NCI-H2227 (cell line): ENCODE measurements at regions not wholly inside any gene's neighbourhood (a gene's known extent, or its start where the extent isn't known, plus 50 kb on each side); places are given as distances from the start of the nearest gene placed in this dataset.
"Not testable (repeated sequence)": the region's sequence is repeated elsewhere in the genome, so short reads cannot be mapped to it uniquely, and the experiment has no call there.

Experiments used
- DNase-seq: peaks from one replicate; lab custom pipeline; 2025; ENCODE audit not compliant: unreplicated experiment; lab: John Stamatoyannopoulos, UW

DNA sequence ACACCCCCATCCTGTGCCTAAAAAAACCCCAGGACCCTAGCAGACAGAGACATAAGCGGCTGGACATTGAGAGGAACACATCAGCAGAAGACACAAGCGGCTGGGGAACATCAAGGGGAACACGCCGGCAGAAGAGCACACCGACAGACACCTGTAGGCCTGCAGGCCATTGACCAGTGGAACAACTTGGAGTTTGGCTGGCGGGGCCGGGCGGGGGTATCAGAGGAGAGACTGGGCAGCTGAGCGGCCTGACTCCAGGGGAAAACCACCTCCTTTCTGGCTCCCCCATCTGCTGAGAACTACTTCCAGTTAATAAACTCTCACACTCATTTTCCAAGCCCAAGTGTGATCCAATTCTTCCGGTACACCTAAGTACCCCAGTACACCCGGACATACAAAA is 264.7 kb upstream of the ISX start:
- no peak for DNase-seq

DNA sequence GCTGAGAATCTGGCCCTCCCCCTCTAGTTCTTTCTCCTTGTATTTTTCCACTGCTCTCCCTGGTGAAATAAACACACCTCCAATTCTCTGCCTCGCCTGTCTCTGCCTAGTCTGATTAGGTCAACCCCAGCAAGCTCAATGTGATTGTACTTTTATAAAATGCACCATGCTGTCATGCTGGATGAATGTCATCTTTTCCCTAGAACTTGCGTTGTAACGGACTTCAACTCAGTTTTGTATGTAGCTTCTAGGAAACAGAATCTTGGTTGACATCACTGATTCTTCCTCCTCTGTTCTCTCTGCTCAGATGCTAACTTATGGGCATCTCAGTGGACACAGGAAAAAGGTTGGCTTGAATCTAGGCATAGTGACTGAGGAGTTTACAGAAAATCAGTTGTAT is 261.9 kb upstream of the ISX start:
- DNase-seq = no peak

DNA sequence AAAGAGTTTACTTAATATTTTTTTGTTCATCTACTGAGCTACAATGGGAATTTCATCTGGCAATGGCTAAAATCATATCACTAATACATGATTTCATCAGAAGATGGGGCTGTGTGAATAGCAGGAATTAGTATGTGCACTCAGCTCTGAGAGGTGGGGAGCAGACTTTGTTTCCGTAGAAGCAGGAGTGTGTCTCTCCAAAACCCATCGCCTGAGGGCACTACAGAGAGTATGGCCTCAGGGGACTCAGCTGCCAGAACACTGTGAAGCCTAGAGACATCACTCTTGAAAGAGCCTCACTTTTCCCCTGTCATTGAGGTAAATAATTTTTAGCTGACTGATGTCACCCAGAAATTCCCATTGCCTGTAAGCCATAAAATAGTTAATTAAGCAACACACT is 261.4 kb upstream of the ISX start:
- no peak for DNase-seq

DNA sequence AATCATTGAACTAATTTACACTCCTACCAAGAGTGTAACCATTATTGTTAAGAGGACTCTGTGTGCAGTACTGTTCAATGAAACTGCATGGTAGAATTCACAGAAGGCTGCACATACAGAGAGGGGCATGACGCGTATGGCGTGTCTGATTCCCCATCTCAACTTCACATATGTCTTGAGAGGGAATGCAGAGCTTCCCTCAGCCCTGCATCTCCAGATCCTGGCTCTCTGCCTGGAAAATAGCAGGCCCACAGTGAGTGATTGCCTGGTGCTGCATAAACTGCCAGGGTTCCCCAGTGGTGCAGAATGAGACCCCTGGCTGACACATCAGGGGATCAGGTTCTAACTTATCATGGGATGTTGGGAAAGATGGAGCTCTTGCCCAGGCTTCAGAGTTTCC is 260.2 kb upstream of the ISX start:
- DNase-seq = no peak

DNA sequence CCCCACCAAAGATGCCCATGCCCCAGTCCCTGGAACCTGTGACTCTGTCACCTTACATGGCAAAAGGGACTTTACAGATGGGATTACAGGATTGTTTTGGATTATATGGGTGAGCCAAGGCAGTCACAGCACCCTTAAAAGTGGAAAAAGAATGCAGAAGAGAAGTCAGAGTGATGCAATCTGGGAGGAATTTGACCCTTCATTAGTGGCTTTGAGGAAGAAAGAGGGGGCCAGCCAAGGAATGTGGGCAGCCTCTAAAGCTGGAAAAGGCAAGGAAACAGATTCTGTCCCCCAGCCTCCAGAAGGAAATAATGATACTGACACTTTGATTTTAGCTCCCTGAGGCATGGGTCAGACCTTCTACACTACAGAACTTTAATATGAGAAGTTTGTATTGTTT is 257.3 kb upstream of the ISX start:
- DNase-seq = no peak

DNA sequence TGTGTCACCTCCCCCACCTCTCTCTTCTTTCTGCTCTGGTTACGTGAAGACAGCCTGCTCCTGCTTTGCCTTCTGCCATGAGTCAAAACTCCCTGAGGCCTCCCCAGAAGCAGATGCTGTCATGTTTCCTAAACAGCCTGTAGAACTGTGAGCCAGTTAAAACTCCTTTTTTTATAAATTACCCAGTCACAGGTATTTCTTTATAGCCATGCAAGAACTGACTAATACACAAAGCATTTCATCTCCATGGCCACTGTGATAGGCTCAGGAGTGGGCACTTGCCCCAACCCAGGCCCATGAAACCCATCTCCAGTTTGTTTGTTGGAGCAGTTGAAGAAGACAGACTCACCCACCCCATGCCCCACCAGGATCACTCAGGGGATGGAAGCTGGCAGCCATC is 253.3 kb upstream of the ISX start:
- no peak for DNase-seq

DNA sequence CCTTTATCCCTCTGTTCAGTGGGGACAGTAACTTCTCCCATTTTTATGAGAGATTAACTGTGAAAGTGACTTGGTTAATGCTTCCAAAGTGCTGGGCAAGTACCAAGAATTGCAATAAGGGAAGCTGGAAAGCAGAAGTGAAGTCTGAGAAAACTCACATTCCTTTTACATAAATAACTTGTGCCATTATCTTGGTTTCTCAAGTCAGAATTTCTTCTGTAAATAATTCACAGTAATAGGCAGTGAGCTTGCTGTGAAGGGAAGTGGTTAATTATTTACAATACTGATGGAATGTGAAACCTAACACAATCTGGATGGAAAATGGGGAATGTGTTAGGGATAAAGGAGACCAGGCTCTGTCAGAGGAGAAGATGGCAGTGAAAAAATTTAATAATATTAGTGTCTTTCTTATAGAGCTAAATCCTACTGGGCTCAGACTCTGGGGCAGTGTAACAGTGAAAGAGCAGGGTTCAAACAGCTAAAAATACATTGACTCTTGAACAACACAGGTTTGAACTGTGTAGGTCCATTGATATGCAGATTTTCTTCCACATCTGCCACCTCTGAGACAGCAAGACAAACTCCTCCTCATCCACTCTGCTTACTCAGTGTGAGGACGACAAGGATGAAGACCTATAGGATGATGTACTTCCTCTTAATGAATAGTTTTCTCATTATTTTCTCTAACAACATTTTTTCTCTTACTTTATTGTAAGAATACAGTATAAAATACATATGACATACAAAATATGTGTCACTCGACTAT is 251.5 kb upstream of the ISX start:
- DNase-seq = no peak

DNA sequence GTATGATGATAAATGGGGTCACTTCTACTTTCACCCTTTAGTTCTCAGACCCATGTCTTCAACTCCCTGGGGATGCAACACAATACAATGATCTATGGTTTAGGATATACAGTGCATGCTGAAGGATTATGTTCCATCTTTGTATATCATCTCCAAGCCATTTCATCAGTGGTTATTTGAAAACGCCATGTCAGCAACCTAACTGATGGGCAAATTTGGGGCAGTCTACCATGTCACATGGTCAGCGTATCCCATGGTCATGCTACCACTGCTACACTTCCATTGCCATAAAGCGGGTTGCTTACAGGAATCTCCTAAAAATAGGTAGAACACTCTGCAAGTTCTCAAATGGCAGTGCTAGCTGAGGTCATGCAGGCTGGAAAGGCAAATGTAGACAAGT is 236.5 kb upstream of the ISX start:
- no peak for DNase-seq

DNA sequence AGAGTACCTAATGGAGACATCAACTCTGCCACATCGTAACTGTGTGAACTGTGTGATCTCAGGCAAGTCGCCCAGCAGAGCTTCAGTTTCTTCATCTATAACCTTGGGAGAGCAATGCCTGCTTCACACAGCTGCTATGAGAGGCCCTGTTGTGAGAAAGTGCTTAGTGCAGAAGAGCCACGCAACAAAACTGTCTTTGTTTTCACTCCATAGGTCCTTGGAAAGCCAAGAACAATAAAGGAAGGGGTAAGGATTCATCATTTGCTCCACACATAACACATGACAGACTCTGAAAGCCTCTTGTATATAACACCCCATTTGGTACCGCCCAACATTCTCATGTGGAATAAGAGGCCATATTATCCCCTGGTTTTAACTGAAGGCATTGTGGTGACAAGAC is 231.9 kb upstream of the ISX start:
- DNase-seq = no peak

DNA sequence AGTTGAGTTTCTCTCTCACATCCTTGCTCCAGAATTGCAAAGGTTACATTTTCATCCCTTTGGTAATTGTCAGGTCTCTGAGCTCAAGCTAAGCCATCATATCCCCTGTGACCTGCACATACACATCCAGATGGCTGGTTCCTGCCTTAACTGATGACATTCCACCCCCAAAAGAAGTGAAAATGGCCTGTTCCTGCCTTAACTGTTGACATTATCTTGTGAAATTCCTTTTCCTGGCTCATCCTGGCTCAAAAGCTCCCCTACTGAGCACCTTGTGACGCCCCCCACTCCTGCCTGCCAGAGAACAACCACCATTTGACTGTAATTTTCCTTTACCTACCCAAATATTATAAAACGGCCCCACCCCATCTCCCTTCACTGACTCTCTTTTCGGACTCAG is 231.4 kb upstream of the ISX start:
- DNase-seq = not testable (repeated sequence)

DNA sequence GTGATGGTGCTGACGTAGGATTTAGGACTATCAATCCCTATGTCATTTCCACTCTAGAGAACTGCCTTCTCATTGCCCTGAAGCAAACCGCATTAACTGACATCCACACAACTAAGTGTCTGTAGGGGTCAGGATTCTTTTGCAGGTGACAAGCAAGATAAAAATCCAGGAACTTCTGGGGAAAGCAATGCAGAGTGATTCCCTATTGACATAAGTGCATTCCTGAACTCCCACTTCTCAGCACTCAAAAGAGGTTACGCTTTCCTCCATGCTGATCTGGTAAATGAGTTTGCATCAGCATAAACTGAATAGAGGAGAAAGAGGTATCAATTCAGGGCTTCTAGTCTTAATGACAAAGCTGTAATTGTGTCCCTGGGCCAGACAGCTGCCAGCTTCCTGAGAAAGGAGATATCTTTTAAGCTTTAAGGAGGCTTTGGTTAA is 224.6 kb upstream of the ISX start:
- DNase-seq = peak; percentile 8

DNA sequence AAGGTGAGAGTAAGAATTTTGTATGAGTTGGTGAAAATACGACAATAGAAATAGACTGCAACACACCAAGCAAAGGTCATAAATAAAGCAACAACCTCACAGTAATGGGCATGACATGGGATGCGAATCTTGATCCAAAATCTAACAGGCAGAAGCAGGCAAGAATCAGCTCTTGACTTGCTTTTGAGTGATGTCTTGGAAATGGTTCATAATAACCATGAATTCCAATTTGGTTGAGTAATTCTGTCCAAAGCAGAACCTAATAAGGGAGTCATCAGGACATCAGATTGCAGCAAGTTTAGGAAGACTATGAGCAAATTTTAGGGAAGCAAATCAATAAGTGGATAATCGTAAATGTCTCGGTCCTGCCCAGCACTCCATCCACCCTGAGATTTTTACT is 224.0 kb upstream of the ISX start:
- no peak for DNase-seq

DNA sequence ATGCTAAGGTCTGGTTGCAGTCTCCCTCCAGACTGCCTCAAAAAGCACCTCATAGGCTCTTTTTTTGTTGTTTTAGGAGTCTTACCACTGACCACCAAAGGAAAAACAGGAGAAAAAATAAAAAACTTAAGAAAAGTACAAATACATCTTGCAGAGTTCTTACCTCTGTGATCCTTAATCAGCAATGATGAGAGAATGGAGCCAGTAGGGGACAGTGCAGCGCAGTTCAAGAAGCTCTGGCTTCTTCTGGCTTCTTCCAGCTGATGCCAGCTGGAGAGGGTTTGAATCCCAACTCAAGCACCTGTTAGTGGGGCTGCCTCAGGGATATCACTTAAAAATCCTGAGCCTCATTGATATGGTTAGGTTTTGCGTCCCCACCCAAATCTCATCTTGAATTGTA is 223.3 kb upstream of the ISX start:
- DNase-seq = no peak

DNA sequence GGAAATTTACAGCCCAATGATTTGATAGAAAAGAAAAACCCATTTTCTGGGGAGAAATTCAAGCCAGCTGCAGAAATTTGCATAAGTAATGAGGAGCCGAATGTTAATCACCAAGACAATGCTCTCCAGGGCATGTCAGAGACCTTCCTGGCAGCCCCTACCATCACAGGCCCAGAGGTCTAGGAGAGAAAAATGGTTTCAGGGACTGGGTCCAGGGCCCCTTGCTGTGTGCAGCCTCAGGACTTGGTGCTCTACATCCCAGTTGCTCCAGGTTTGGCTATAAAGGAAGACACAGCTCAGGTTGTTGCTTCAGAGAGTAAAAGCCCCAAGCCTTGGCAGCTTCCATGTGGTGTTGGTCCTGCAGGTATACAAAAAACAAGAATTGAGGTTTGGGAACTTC is 222.2 kb upstream of the ISX start:
- DNase-seq = not testable (repeated sequence)

DNA sequence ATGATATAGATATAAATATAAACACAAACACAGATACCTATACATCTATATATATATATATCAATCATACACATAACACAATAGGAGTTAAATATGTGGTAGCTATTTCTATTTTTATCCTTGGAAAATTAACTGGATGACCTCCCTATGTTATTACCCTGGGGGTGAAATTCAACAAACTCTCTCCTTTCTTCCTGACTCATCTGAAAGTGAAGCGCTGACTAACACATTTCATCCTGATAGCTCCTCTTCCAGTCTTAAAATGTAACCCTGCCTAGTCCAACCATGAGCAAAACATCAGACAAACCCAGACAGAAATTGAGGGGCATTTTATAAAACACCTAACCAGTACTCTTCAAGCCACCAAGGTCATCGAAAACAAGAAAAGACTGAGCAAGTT is 220.6 kb upstream of the ISX start:
- DNase-seq = no peak

DNA sequence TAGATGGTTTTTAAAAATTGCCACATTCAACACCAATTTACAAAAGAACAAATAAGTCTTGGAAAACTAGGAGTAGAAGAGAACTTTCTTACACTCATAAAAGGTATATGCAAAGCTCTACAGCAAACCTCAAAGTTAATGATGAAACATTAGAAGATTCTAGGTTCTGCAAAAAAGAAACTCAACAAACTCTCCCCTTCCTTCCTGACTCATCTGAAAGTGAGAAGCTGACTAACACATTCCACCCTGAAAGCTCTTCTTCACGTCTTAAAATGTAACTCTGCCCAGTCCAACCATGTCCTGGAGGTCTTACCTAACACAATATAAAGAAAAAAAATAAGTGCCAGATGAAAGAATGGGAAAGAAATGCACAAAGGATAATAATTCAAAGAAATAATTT is 218.9 kb upstream of the ISX start:
- DNase-seq = no peak

DNA sequence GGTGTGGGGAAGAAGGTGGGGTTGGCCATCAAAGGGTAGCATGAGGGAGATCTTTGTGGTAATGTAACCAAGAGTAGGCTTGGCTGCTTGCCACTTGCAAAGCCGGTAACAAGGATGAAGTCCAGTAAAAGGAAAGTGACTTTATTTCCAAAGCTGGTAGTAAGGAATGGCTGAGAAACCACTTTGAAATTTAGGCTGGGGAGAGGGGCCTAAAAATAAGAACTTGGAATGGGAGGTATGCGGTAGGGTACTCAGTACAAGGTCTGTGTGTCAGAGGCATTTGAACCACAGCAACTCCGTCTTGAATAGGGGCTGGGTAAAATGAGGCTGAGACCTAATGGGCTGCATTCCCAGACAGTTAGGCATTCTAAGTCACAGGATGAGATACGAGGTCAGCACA is 216.0 kb upstream of the ISX start:
- no peak for DNase-seq

DNA sequence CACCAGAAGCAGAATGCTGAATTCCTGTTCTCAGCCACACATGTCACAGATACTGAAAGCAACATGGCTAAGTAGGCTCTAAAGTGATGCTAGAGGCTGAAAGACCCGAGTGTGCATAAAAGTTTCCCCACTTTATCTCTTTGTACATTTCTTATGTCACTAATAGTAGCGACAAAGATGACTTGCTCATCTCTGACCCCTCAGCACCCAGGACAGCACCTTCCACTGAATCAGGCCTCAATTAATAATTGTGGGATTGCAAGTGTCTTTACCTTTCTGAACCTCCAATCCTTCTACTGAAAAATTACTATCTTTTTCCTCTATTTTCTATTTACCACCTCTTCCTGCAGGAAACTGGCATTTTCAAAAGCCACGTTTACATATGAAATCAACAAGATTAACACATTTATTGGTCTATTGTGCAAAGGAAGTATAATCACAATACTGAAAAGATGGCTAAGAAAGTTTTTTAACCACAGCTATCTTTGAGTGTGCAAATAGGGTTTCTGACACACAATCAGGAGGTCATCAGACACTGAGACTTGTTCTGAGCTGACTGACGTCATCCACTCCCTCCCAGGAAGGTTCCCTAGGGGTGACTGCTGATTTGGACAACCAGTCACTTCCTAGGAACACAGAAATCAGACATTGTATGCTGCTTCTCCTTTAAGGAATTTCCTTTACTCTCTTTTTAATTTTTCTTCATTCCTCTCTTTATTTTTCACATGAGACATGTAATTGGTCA is 213.9 kb upstream of the ISX start:
- no peak for DNase-seq

DNA sequence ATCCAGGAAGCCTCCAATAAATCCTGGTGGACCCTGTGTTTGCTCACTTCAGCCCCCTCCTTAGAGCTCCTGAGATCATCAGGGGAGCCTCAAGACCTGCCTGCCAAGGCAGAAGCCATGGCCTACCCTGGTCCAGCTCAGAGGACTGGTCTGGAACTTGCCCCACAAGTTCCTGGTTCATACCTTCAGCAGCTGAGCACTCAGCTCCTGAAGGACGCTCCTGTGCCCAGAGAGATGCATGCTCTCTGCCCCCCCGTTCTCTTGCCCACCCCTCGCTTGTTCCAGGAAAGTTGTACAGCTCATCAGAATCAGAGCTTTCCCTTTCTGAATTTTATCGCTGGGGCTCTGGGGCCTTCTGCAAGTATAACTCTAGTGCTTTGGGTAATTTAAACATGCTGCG is 210.5 kb upstream of the ISX start:
- no peak for DNase-seq

DNA sequence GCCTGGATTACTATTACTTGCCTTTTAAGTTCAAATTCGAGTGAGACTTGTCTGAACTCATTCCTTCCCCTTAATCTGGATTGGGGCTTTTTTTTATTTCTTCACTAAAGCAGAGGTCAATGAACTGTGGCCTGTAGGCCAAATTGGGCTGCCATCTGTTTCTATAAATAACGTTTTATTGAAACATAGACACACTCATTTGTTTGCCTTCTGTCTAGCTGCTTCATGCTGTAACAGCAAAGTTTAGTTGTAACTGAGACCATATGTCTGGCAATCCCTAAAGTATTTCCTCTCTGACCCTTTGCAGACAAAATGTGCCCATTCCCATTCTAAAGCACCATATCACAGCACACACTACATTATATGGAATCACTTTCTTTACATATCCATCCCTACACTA is 207.9 kb upstream of the ISX start:
- DNase-seq = no peak

DNA sequence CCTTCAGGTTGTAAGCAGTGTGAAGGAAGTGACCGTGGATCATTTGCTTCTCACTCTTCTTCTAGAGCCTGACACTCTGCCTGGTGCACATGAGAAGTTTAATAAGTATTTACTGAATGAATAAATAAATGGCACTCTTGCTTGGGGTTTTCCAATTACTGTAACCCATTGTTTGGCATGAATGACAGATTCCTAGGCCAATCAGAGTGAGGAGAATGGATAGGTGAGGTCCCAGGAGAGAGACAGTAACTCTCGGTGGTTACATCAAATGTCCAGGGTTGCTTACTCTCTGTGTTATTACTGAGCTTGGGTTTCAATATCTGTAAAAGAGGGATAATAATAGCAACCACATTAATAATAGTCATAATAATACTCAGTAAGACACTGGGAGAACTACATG is 204.2 kb upstream of the ISX start:
- no peak for DNase-seq

DNA sequence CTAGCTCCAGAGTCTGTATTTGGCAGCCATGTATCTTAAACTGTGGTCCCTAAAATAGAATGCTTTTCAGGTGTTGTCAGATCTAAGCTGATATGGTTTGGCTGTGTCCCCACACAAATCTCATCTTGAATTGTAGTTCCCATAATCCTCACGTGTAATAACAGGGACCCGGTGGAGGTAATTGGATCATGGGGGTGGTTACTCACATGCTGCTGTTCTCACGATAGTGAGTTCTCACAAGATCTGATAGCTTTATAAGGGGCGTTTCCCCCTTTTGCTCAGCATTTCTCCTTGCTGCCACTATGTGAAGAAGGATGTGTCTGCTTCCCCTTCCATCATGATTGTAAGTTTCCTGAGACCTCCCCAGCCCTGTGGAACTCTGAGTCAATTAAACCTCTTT is 199.9 kb upstream of the ISX start:
- DNase-seq = no peak
